ENCODE measurements at regions not wholly inside any gene's neighbourhood (a gene's known extent, or its start where the extent isn't known, plus 50 kb on each side); places are given as distances from the start of the nearest gene placed in this dataset.

DNA sequence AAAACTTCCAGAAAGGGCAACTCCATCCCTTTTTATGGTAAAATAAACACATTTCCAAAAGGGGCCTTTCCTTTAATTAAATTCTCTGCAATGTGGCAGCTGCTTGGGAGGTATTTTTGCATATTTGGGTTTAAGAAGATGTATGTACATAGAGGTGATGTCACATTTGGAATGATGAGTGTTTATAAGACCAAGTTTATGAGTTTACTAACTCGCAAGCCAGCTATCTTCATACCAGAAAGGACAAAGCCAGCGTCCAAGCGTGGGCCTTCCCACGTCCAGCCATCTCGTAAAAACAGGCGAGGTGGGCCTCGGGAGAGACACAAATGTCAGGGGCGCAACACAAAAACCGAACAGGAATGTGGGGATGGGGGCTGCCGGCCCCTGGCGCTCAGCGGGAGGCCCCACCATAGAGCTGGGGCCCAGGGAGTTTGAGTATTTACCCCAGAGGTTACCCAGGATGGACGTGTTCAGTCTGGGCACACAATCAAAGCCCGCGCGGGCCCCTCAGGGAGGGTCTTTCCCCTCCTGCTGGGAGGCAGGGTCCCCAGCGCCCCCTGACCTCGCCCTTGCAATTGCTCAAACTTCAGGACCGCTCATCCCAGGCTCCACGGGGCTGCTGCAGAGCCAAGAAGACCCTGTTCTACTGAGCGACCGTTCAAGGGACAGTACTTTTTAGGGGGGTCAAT, 137.3 kb downstream of the TWIST2 start:
- no peak for DNase-seq (ENCODE audit: low spot score)

DNA sequence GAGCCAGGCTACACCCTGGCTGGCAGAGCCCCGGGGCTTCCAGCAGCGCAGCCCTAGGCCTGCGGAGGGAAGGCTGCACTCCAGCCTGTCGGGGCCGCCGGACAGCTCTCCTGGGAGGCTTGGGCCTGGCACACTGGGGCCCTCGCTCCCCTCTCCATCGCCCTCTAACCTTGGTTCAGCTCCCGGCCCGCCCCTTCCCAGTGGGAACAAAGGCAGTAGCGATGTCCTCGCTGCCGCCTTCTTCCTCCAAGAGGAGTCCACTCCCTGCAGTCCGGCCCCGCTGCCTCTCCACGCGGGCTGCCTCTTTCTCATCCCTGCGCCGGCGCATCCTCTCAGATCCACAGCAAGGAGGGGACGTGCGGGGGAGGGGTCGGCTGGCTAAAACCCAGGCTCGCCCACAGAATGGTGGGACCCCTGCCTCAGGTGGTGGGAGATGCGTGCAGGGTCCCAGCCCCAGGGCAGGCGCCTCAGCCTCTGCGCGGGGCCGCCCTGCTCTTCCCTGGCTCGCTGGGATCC, 138.1 kb downstream of the TWIST2 start:
- no peak for DNase-seq (ENCODE audit: low spot score)

DNA sequence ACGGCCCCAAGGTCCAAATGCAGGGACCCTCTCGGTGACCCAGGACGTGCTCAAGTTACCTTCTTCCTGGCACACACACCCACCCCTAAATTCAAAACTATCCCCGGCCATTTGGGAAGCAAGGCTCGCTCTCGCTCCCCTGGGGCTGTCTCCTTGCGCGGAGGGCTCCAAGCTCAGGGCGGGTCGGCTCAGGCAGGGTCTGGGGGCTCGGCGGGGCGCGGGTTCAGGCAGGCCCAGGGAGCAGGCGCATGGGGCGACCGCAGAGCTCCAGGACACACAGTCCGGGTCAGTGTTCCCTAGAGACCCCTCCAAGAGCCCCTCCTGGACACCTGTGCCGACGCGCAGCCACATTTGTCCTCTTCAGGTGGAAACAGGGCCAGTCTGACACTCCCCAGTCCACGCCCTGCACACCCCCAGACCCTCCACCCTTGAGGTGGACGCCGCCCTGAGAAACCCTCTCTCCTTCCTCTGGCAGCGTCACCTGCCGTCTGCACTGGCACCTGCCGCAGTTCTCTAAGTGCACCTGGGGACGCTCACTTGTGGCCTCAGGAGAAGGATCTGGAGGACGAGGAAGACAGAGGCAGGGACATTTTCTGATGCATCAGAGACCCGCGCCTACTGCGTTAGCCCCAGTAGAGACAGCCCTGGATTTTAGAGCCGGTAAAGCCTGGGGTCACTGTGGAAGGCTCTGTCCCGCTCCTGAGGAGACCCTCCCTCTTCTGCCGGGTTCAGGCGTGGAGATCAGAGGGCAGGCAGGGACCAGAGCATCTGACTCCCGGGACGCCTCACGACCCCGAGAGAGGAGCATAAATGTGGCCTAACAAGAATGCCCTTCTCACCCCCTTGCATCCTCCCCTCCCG, 138.8 kb downstream of the TWIST2 start:
- no peak for DNase-seq (ENCODE audit: low spot score)

DNA sequence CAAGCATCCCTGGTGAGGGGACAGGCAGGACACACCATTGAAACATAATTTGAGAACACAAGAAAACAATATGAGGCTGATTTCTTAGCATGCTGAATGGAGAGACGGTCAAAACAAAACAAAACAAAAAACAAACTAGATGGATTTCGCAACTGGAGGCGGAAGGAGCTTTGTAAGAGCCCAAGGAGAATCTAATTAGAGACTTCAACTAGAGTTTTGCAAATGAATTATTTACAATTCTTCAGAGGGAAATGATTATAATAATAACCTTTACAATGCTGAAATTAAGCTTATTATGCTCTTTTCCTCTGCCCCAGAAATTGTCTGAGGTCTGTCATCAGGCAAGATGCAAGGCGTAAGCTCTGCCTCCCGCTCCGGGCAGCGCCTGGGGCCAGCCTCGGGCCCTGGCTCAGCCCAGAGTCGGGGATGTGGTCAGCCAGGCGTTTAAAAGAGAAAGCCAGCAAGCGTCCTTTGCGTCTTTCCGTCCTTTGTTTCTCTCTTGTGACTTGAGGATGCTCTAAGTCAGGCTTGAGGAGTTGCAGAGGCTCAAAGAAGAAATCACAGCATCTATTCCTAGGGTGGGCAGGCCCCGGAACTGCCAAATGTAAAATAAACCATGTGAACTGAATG, 139.6 kb downstream of the TWIST2 start:
- no peak for DNase-seq (ENCODE audit: low spot score)

DNA sequence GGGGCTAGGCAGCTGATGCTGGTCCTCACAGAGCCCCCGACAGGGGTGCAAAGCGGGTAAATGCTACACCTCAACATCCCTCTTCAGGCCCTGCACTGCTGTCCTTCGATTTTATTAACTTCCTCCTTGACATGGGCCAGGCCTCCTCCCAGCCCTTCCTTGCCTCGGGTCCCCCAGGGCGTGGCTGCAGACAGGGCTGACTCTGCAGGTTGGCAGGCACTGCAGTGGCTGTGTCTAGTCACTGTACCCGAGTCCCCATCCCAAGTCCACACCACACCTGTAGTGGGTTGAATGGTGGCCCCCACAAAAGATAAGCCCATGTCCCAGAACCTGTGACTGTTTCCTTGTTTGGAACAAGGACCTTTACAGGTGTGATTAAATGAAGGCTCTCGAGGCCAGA, 140.2 kb downstream of the TWIST2 start:
- DNase-seq (ENCODE audit: low spot score): no peak

DNA sequence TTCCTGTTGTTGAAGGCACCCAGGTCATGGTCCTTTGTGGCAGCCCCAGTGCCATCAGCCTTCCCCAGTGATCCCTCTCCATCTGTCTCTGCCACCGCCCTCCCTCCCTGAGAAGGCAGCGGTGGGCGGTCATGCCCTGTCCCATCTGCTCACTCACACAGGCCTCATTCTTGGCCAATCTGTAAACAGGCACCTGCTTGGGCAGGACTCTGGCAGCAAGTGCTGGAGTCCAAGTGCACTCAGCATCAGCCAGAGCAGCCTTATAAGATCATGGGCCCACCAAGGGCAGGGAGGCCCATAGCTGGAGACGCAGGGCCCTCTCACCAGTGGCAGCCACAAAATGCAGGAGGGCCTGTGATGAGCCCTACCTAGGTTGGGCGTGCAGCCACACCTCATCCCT, 140.9 kb downstream of the TWIST2 start:
- no peak for DNase-seq (ENCODE audit: low spot score)

DNA sequence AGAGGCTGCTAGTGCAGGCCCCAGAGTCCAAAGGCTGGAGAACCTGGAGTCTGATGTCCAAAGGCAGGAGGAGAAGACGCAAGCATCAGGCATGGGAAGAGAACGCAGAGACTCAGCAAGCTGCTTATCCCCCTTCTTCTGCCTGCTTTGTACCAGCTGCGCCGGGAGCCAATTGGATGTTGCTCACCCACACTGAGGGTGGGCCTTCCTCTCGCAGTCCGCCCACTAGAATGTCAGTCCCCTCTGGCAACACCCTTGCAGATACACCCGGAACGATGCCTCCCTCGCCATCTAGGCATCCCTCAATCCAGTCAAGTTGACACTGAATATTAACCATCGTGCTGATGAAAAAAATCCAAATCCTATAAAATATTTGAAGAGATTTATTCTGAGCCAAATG, 141.6 kb downstream of the TWIST2 start:
- no peak for DNase-seq (ENCODE audit: low spot score)

DNA sequence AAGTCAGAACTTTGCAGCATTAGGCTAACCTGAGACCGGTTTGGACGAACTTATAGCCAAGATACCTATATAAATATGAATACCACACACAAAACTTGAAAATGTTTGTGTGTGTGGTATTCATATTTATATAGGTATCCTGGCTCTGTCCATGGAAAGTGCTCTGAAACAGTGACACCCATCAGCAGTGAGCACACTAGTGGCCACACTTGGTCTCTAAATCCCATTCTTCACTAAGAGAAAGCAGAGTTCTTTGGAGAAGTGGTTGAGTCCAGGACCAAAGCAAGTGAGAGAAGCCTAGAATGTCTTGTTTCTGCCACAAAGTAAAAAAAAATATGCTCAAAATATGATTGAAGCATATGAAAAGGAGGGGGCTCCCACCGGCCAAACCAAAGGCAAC, 146.5 kb downstream of the TWIST2 start:
- no peak for DNase-seq (ENCODE audit: low spot score)

DNA sequence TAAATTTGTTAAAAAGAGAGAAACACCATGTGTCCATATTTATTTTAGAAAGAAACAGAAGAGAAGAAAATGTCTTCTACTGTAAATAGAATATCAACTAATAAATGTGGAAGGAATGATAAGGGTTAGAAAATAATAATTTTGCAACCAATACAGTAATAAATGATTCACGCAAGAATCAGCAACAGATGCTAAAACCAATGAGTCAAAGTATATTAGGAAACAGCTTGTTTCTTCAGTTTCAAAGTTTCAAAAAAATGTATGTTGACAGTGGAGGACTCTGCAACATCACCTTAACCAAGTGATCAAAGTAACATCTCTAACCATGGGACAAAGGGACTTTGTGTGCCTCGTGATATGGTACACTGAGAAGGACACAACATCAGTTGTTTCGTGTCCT, 147.0 kb downstream of the TWIST2 start:
- no peak for DNase-seq (ENCODE audit: low spot score)

DNA sequence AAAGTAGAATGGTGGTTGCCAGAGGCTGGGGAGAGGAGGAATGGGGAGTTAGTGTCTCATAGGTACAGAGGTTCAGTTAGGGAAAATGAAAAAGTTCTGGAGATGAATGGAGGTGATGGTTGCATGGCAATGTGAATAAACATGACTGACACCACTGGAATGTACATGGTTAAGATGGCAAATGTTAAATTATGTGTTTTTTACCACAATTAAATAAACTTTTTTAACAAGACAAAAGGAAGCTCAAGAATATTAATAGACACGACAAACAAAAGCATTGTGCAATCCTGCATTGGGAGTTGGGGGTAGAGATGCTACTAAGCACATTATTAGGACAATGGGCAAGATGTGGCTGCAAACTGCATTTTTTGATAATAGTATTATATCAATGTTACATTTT, 147.7 kb downstream of the TWIST2 start:
- no peak for DNase-seq (ENCODE audit: low spot score)

DNA sequence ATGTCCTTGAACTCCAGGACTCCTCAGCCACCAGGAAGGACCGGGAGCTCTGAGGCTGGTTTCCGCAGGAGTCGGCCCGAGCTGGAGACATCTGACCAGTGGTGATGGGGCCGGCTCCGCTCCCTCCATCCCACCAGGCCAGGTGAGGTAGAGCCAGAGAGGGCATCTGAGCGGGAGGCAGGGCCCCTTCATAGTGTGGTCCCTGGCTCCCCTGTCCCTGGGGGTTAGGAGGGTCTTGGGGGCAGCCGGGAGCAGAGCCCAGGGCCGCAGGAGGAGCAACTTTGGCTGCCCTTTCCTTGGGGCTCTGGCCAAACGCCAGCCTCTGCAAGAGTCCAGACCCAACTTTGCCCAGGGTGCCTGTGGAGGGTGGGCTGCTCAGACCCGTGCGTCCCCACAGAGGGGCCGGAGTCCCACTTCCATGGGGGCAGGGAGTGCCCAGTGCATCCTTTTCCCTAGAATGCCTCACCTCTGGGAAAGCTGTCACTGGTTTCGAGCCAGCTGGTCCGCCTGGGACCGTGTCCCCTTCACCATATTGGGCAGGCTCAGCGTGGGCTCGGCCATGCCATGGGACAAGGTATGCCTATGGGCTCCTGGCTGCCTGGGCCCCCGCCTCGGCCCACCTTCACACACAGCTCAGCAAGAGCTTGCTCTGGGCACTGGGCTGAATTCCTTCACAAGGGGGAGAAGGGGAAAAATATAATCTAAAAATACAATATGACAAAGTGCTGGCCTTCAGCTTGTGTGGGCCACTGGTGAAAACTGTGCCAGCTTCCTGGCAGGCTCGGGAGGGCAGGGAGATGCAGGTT, 148.6 kb downstream of the TWIST2 start:
- no peak for DNase-seq (ENCODE audit: low spot score)

DNA sequence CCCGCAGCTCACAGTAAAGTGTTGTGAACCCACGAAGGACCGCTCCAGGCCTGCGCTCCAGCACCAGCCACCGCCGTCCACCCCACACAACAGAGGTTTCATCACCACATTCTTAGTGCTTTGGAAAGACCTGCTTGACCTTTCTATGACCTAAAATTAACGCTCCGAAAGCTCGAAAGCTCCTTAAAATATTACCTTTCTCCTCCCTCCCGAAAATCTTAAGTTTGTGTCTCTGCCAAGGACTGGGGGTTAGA, 149.2 kb downstream of the TWIST2 start:
- no peak for DNase-seq (ENCODE audit: low spot score)

DNA sequence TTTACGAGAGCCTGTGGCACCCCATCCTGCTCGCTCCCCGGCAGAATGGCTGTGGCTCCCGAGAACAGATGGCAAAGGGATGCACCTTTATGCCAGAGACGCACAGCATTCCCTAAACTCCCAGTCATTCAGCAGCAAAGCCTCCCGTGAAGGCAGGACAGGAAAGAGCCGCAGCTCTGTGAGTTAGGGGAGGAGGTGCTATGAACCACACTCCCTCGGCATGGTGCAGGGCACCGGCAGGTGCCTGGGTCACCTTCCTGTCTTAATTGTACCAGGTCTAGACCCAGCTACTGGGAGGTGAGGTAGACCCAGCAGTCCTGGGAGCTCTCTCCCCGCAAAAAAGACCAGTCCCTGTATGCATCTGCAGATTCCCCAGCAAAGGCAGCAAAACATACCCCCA, 149.8 kb downstream of the TWIST2 start:
- no peak for DNase-seq (ENCODE audit: low spot score)

Data from AG08396 (cell line).